LNCAP (cell line): ENCODE measurements at regions not wholly inside any gene's neighbourhood (a gene's known extent, or its start where the extent isn't known, plus 50 kb on each side); places are given as distances from the start of the nearest gene placed in this dataset.

Source experiments
- TF ChIP-seq, protein P1 (sequence below): fragments of 450-650 bp; IDR thresholded peaks from 2 replicates; pipeline ENCODE4 v1.5.1; 2017; ENCODE audit warnings: mild to moderate bottlenecking

DNA sequence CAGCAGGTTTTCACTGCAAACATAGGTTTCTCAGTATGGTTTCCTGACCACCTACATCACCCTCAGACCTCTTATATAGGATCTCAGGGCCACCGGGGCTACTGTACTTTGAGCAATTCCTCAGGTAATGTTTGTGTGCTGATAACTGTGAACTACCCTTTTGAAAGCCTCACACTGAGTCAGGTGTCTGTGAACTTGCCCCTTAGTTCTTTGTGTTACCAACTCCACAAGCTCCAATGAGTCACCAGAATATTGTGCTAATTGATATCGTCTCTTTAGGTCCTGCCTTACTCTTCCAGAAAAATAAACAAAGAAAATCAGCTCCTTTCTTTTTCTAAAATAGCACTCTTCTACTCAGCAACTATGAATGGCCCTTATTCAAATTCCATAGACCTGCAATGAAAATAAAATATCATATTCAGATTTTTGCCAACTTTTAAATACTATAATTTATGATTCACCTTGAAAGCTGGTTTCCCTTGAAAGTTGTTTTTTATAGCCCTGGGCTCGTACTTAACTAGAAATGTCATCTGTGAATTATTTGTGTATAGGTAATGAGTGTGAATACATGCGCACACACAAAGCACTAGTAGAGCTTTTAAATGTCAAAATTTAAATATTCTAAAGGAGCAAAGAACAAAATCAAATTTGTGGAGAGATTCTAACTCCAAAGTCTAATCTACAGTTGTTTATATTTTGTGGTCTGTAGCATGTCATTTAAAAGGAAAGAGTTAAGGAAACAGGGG, 88.1 kb upstream of the WARS2 start:
- TF ChIP-seq, protein P1, sequence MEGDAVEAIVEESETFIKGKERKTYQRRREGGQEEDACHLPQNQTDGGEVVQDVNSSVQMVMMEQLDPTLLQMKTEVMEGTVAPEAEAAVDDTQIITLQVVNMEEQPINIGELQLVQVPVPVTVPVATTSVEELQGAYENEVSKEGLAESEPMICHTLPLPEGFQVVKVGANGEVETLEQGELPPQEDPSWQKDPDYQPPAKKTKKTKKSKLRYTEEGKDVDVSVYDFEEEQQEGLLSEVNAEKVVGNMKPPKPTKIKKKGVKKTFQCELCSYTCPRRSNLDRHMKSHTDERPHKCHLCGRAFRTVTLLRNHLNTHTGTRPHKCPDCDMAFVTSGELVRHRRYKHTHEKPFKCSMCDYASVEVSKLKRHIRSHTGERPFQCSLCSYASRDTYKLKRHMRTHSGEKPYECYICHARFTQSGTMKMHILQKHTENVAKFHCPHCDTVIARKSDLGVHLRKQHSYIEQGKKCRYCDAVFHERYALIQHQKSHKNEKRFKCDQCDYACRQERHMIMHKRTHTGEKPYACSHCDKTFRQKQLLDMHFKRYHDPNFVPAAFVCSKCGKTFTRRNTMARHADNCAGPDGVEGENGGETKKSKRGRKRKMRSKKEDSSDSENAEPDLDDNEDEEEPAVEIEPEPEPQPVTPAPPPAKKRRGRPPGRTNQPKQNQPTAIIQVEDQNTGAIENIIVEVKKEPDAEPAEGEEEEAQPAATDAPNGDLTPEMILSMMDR, result no peak

DNA sequence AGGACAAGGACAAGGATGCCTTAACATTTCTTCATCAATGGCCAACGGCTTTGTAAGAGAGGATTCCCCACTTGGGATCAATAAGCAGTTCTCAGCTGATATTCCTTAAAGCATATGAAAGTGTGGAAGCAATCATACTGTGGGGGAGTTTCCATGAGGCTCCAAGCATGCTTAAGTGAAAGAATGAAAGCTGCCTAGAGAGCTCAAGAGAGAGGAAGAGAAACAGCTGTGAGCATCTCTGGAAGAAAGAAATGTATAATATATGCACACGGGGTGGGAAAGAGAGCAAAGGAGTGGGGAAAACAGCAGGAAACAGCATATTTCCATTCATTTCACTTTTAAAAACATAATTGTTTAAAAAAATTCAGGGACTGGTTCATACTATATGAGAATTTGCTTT, 94.7 kb upstream of the WARS2 start:
- TF ChIP-seq, protein P1, result no peak

DNA sequence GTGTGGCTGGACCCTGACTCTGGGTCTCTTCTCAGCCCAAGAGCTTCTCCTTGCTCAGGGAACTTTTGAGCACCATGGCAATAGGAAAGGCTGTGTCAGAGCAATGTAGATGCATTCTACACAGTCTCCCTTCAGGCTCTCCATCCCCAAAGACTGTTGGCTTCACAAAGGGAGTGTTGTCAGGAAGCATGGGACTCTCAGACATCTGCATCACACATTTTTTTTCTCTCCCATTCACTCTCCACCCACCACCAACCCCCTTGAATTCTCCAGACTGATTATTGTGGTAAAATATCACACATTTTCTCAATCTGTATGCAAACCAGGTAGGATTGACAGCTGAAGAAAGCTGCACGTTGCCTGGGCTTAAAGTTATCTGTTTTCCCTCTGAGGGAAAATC, 105.4 kb upstream of the WARS2 start:
- TF ChIP-seq, protein P1, result no peak

DNA sequence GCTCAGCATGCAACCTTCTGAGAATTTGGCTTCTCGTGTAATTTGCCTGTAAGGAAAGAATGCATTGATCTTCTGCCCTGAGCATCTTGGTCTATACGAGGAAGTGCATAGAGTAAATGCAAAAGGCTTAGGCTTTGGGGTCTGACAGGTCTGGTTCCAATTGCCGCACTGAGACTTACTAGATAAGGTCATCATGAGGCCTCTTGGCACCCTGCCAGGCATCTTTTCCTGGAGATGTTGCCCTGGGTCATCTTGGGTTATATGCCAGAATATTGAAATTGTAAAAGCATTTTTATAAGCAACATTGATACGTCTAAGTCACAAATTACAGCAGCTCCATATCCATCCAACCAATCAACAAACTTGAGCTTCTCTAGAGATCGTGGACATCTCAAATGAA, 108.8 kb upstream of the WARS2 start:
- TF ChIP-seq, protein P1, result no peak

DNA sequence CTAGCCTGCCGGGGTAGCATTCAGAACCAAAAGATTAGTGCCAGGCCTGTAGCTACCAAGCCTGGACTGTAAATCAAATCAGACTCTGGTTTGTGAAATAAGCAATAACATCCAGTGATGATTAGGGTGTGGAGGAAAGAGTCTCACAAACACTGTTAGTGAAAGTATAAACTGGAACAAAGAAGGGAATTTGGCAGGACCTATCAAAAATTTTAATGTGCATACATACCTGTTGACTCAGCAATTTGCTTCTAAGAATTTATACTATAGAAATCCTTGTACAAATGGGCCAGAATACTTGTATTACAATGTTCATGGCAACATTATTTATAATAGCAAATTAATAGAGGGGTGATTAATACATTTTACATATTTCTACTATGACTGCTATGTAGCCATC, 109.8 kb upstream of the WARS2 start:
- TF ChIP-seq, protein P1, result no peak

DNA sequence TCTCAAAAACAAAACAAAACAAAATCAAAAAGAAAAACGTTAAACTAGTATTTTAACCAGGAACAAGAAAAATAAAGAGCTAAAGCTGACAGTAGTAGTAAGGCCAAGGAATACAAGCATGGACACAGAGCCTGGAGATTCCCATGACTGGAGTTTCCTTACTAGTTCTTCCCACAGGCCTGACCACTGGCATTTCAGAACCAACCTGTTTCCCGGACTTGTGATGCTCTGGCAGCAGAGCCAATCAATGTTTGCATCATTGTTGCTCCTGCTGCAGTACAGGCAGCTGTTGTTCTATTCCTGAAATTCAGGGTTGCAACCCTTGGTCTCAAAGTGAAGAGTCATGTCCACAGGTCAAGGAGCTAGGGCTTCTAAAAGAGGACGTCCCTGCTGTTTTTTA, 111.3 kb upstream of the WARS2 start:
- TF ChIP-seq, protein P1, result no peak

DNA sequence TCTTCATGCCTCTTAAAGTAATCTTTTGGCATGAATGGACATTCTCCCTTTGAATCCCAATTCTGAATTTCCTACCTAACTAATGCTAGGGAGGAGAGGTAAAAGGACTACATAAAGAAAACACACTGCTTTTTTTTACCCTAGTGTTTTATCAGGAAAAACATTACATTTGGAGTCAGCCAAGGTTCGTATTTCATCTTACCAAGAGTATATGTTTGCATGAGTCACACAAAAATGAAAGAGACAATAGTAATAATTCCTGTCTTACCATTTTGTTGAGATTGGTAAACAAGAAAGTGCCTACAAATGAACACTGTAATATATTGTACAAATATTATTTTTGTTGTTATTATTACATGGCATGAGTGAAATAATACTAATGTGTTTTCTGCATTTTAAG, 112.9 kb upstream of the WARS2 start:
- TF ChIP-seq, protein P1, result no peak
